SK-N-MC (cell line): ENCODE measurements at regions not wholly inside any gene's neighbourhood (a gene's known extent, or its start where the extent isn't known, plus 50 kb on each side); places are given as distances from the start of the nearest gene placed in this dataset.

Source experiments
- DNase-seq: peaks from one replicate; pipeline ENCODE4 v3.0.0-alpha.2; 2011; ENCODE audit warnings: low read depth, low spot score
- H3K27ac ChIP-seq: fragments of 200-600 bp; sonication (generic); 2 replicates; pipeline ENCODE4 v1.5.1; 2016; ENCODE audit warnings: mixed run types
- H3K36me3 ChIP-seq: fragments of 200-600 bp; sonication (generic); 2 replicates; pipeline ENCODE4 v1.6.1; 2017; ENCODE audit warnings: antibody characterized with exemption, low read length, mixed read lengths; ENCODE audit not compliant: insufficient read depth
- H3K4me3 ChIP-seq: fragments of 200-600 bp; sonication (generic); 2 replicates; pipeline ENCODE4 v1.5.1; 2016
- H3K9ac ChIP-seq: fragments of 200-600 bp; sonication (generic); 2 replicates; pipeline ENCODE4 v1.8.0; 2017; ENCODE audit warnings: mixed run types, mixed read lengths; ENCODE audit not compliant: insufficient read length
- H3K9me3 ChIP-seq: fragments of 200-600 bp; sonication (generic); 2 replicates; pipeline ENCODE4 v1.6.1; 2017; ENCODE audit warnings: low read depth, mild to moderate bottlenecking, antibody characterized with exemption, low read length, moderate library complexity, mixed read lengths
- EZH2 ChIP-seq: fragments of 200-600 bp; sonication (generic); IDR thresholded peaks from one replicate; pipeline ENCODE4 v1.6.1; 2017; ENCODE audit warnings: antibody characterized with exemption
- FOXP2 ChIP-seq: optimal IDR thresholded peaks from 2 replicates; pipeline ENCODE3; 2011; ENCODE audit warnings: mild to moderate bottlenecking, moderate library complexity; ENCODE audit not compliant: insufficient read depth; ENCODE audit errors: extremely low read length, control extremely low read depth
- POLR2AphosphoS5 ChIP-seq: IDR thresholded peaks from 2 replicates; pipeline ENCODE4 v1.6.1; 2012; ENCODE audit warnings: mild to moderate bottlenecking, low read depth, low read length, borderline replicate concordance

GRCh38 chr5:112635771-112636731, 101.6 kb upstream of the APC start:
- Histone ChIP-seq H3K27ac (peak overlapping the region; percentile 51; the same call in 1 of the 2 replicates), H3K36me3 (no peaks in the 10 kb centered on the region), H3K9me3 (no peaks in the 10 kb centered on the region), H3K4me3 (no peak overlapping the region), H3K9ac (no peak overlapping the region)
- no peak for TF ChIP-seq EZH2
- DNase-seq: no peak

GRCh38 chr5:112636751-112637150, 100.9 kb upstream of the APC start:
- Histone ChIP-seq H3K9me3 (no peaks in the 10 kb centered on the region), H3K9ac (no peak overlapping the region), H3K36me3 (no peaks in the 10 kb centered on the region), H3K27ac (no peak overlapping the region), H3K4me3 (no peak overlapping the region)
- DNase-seq: no peak
- TF ChIP-seq FOXP2 (no peak), EZH2 (no peak), POLR2AphosphoS5 (no peak)

- Histone ChIP-seq H3K9ac (no peak overlapping the region), H3K9me3 (no peaks in the 10 kb centered on the region), H3K4me3 (no peak overlapping the region)
Measured at GRCh38 chr5:112637343-112637742, 100.3 kb upstream of the APC start.

GRCh38 chr5:112640546-112640945, 97.1 kb upstream of the APC start:
- no peak for TF ChIP-seq POLR2AphosphoS5
- no peak for TF ChIP-seq EZH2
- TF ChIP-seq FOXP2: no peak
- no peak for DNase-seq
- no peak overlapping the region for H3K4me3 ChIP-seq
- no peak overlapping the region for H3K9ac ChIP-seq
- H3K27ac ChIP-seq: no peak overlapping the region
- H3K9me3 ChIP-seq: no peaks in the 10 kb centered on the region
- H3K36me3 ChIP-seq: no peaks in the 10 kb centered on the region

More at GRCh38 chr5:112637343-112637742, 100.3 kb upstream of the APC start:
- TF ChIP-seq FOXP2: no peak
- TF ChIP-seq EZH2: no peak
- TF ChIP-seq POLR2AphosphoS5: no peak
- Histone ChIP-seq H3K36me3 (no peaks in the 10 kb centered on the region), H3K27ac (no peak overlapping the region)
- DNase-seq: no peak

GRCh38 chr5:112641515-112642110, 96.1 kb upstream of the APC start:
- Histone ChIP-seq H3K4me3 (no peak overlapping the region), H3K36me3 (no peaks in the 10 kb centered on the region), H3K9me3 (no peaks in the 10 kb centered on the region), H3K27ac (no peak overlapping the region), H3K9ac (no peak overlapping the region)
- TF ChIP-seq FOXP2: no peak
- no peak for TF ChIP-seq EZH2
- TF ChIP-seq POLR2AphosphoS5: no peak
- DNase-seq: no peak

GRCh38 chr5:112642885-112643284, 94.8 kb upstream of the APC start:
- Histone ChIP-seq H3K36me3 (no peaks in the 10 kb centered on the region), H3K9ac (no peak overlapping the region), H3K4me3 (no peak overlapping the region), H3K9me3 (no peaks in the 10 kb centered on the region), H3K27ac (no peak overlapping the region)
- TF ChIP-seq EZH2 (no peak), POLR2AphosphoS5 (no peak), FOXP2 (no peak)
- no peak for DNase-seq

GRCh38 chr5:112643339-112643971, 94.2 kb upstream of the APC start:
- Histone ChIP-seq H3K9ac (no peak overlapping the region), H3K9me3 (no peaks in the 10 kb centered on the region), H3K36me3 (no peaks in the 10 kb centered on the region), H3K4me3 (no peak overlapping the region), H3K27ac (no peak overlapping the region)
- TF ChIP-seq FOXP2 (no peak), EZH2 (no peak), POLR2AphosphoS5 (no peak)
- DNase-seq: no peak
